ENCODE measurements at regions not wholly inside any gene's neighbourhood (a gene's known extent, or its start where the extent isn't known, plus 50 kb on each side); places are given as distances from the start of the nearest gene placed in this dataset.

DNA sequence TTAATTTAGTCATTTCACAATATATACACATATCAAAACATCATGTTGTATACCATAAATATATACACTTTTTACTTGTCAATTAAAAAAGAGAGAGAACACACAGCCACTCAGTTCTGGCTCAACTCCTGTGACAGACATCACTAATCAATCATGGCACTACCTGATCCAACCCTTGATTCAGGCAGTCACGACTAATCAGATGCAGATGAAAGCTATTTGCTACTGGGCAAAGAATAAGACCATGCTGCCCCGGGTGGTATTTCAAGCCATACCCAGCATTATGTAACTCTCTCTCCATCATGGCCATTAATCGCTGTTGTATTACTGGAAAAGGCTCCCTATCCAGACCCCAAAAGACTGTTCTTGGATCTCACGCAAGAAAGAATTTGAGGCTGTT lies 345.7 kb downstream of the HAPSTR1 start:
- H2AFZ ChIP-seq (ENCODE audit: low read depth, low read length): peak overlapping the region; percentile 15; the same call in 1 of the 2 replicates
- CTCF ChIA-PET (ENCODE audit: low intra/inter-chr PET ratio): no interaction called here
- H3K4me1 ChIP-seq (replicated peaks in 1 of 2; ENCODE audit: control insufficient read depth in 2 of 2, insufficient read depth in 2 of 2, low read length in 2 of 2): no peaks in the 10 kb centered on the region
- H3K27ac ChIP-seq (ENCODE audit: extremely low read depth, low read depth, low read length): no peak overlapping the region
- FAIRE-seq (peak; percentile 82), ATAC-seq (peak; percentile 75), DNase-seq (ENCODE audit: extremely low read depth in 1 of 4, low spot score in 3 of 4) (peak; percentile 27 to 40 (median 32))
- BruUV-seq (replicated peaks): no TSS peak
- POLR2A ChIA-PET: interaction anchor here (0.6 to 0.8 kb wide), 2 partner anchors 9 to 14 kb away, joined by 3 read pairs; no protein-coding TSS in a partner anchor
- H3K9me3 ChIP-seq (replicated peaks; ENCODE audit: control insufficient read depth, insufficient read depth, low read depth, low read length): no peaks in the 10 kb centered on the region
- in situ Hi-C loops (cut with MboI) (no loop called here), intact Hi-C loops (cut with micrococcal nuclease) (no loop called here)
- H3K4me3 ChIP-seq: no peak overlapping the region
- H3K9ac ChIP-seq (ENCODE audit: insufficient read depth in 1 of 2, low read depth in 2 of 2, low read length in 2 of 2): no peak overlapping the region
- H3K9me1 ChIP-seq (ENCODE audit: control insufficient read depth, insufficient read depth, low read length): no peaks in the 10 kb centered on the region
- H3K79me2 ChIP-seq (ENCODE audit: control insufficient read depth, insufficient read depth, low read length): no peaks in the 10 kb centered on the region
- H4K20me1 ChIP-seq (replicated peaks; ENCODE audit: control insufficient read depth, insufficient read depth, low read length): no peaks in the 10 kb centered on the region
- WGBS (ENCODE audit: insufficient coverage, low coverage, missing lambda C conversion rate): 0% methylated on average over 4 of the region's 4 CpGs
- no peaks in the 10 kb centered on the region; a peak in 1 of 5 replicates for H3K27me3 ChIP-seq (ENCODE audit: control insufficient read depth in 2 of 2, insufficient read depth in 2 of 2, low read length in 2 of 2)
- H3K36me3 ChIP-seq (ENCODE audit: control insufficient read depth, insufficient read depth, low read length): no peaks in the 10 kb centered on the region
- no peak overlapping the region for H3K4me2 ChIP-seq (ENCODE audit: insufficient read depth, low read length)
- no peak for TF ChIP-seq KAT2B (IDR thresholded peaks at IDR 0.05; ENCODE audit: low read depth, low read length)
- TF ChIP-seq PCBP2 (IDR thresholded peaks at IDR 0.05; ENCODE audit: low read depth, low read length, poor library complexity, severe bottlenecking): no peak
- peak; percentile 80; the same call in 1 of the 2 replicates for TF ChIP-seq ARID3A (IDR thresholded peaks at IDR 0.05; ENCODE audit: borderline replicate concordance, low read depth, low read length)
- TF ChIP-seq L3MBTL2 (IDR thresholded peaks at IDR 0.05): peak; percentile 46; the same call in 1 of the 2 replicates
- TF ChIP-seq CBX5 (IDR thresholded peaks at IDR 0.05; ENCODE audit: borderline replicate concordance, low read depth): no peak
- no peak for TF ChIP-seq ZZZ3 (IDR thresholded peaks at IDR 0.05)
- TF ChIP-seq, protein P1, sequence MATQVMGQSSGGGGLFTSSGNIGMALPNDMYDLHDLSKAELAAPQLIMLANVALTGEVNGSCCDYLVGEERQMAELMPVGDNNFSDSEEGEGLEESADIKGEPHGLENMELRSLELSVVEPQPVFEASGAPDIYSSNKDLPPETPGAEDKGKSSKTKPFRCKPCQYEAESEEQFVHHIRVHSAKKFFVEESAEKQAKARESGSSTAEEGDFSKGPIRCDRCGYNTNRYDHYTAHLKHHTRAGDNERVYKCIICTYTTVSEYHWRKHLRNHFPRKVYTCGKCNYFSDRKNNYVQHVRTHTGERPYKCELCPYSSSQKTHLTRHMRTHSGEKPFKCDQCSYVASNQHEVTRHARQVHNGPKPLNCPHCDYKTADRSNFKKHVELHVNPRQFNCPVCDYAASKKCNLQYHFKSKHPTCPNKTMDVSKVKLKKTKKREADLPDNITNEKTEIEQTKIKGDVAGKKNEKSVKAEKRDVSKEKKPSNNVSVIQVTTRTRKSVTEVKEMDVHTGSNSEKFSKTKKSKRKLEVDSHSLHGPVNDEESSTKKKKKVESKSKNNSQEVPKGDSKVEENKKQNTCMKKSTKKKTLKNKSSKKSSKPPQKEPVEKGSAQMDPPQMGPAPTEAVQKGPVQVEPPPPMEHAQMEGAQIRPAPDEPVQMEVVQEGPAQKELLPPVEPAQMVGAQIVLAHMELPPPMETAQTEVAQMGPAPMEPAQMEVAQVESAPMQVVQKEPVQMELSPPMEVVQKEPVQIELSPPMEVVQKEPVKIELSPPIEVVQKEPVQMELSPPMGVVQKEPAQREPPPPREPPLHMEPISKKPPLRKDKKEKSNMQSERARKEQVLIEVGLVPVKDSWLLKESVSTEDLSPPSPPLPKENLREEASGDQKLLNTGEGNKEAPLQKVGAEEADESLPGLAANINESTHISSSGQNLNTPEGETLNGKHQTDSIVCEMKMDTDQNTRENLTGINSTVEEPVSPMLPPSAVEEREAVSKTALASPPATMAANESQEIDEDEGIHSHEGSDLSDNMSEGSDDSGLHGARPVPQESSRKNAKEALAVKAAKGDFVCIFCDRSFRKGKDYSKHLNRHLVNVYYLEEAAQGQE (IDR thresholded peaks at IDR 0.05; ENCODE audit: borderline replicate concordance): peak; percentile 86
- TF ChIP-seq, protein P1 (CRISPR knock-in tag; IDR thresholded peaks at IDR 0.05; ENCODE audit: low read depth): no peak
- no peak for TF ChIP-seq TSC22D4 (tag; IDR thresholded peaks at IDR 0.05)
- TF ChIP-seq DACH1 (IDR thresholded peaks at IDR 0.05; ENCODE audit: partially characterized antibody): no peak
- no peak for TF ChIP-seq C11orf30 (IDR thresholded peaks at IDR 0.05; ENCODE audit: low read depth)
- TF ChIP-seq ZNF12 (CRISPR knock-in tag; IDR thresholded peaks at IDR 0.05): no peak
- no peak for TF ChIP-seq PKNOX1 (IDR thresholded peaks at IDR 0.05)
- TF ChIP-seq ZNF124 (CRISPR knock-in tag; IDR thresholded peaks at IDR 0.05): no peak
